GM12873 (cell line): ENCODE measurements at regions not wholly inside any gene's neighbourhood (a gene's known extent, or its start where the extent isn't known, plus 50 kb on each side); places are given as distances from the start of the nearest gene placed in this dataset.

Experiments used
- CTCF ChIP-seq: IDR thresholded peaks from 2 replicates; pipeline ENCODE4 v1.5.1; 2012; ENCODE audit warnings: low read depth, mild to moderate bottlenecking, moderate library complexity, low read length, control low read depth; ENCODE audit not compliant: insufficient read depth; ENCODE audit errors: missing control alignments

- TF ChIP-seq CTCF, result no peak
Measured at GRCh38 chr5:58143727-58144126, 316.2 kb downstream of the PLK2 start.

- no peak for TF ChIP-seq CTCF
Measured at GRCh38 chr5:58143181-58143580, 316.7 kb downstream of the PLK2 start.

- no peak for TF ChIP-seq CTCF
Measured at GRCh38 chr5:58138791-58139190, 321.1 kb downstream of the PLK2 start.

- no peak for TF ChIP-seq CTCF
Measured at GRCh38 chr5:58136406-58136805, 323.5 kb downstream of the PLK2 start.

- no peak for TF ChIP-seq CTCF
Measured at GRCh38 chr5:58135571-58136335, 324.1 kb downstream of the PLK2 start.

GRCh38 chr5:58133631-58134296, 326.1 kb downstream of the PLK2 start:
- TF ChIP-seq CTCF, result no peak

GRCh38 chr5:58133216-58133615, 326.7 kb downstream of the PLK2 start:
- TF ChIP-seq CTCF, result no peak
